Mucosa of rectum (tissue), 2 donors: ENCODE measurements at regions not wholly inside any gene's neighbourhood (a gene's known extent, or its start where the extent isn't known, plus 50 kb on each side); places are given as distances from the start of the nearest gene placed in this dataset.

Experiments used
- H3K27ac ChIP-seq, 2 donors: one replicate each; pipeline ENCODE4 v1.7.0; 2013; ENCODE audit warnings: inconsistent platforms in 2 of 2, low read depth in 2 of 2, low read length in 2 of 2
- H3K27me3 ChIP-seq, 2 donors: one replicate each; pipeline ENCODE4 v1.7.0; 2013; ENCODE audit warnings: low read length in 2 of 2; ENCODE audit not compliant: control insufficient read depth in 2 of 2, insufficient read depth in 2 of 2
- H3K36me3 ChIP-seq, 2 donors: one replicate each; pipeline ENCODE4 v1.7.0; 2013; ENCODE audit warnings: low read length in 2 of 2; ENCODE audit not compliant: control insufficient read depth in 2 of 2, insufficient read depth in 2 of 2
- H3K4me1 ChIP-seq, 2 donors: one replicate each; pipeline ENCODE4 v1.7.0; 2013; ENCODE audit warnings: low read length in 2 of 2, mild to moderate bottlenecking in 1 of 2; ENCODE audit not compliant: control insufficient read depth in 2 of 2, insufficient read depth in 2 of 2
- H3K4me3 ChIP-seq, 2 donors: one replicate each; pipeline ENCODE4 v1.7.0; 2013; ENCODE audit warnings: low read length in 2 of 2
- H3K9ac ChIP-seq, 2 donors: one replicate each; pipeline ENCODE4 v1.7.0; 2013; ENCODE audit warnings: low read length in 2 of 2, low read depth in 1 of 2, mild to moderate bottlenecking in 1 of 2
- H3K9me3 ChIP-seq, 2 donors: one replicate each; pipeline ENCODE4 v1.7.0; 2013; ENCODE audit warnings: low read length in 2 of 2; ENCODE audit not compliant: control insufficient read depth in 2 of 2
- donor health status: healthy.
- donor health status: Normal muscosa, but diverticular disease.

DNA sequence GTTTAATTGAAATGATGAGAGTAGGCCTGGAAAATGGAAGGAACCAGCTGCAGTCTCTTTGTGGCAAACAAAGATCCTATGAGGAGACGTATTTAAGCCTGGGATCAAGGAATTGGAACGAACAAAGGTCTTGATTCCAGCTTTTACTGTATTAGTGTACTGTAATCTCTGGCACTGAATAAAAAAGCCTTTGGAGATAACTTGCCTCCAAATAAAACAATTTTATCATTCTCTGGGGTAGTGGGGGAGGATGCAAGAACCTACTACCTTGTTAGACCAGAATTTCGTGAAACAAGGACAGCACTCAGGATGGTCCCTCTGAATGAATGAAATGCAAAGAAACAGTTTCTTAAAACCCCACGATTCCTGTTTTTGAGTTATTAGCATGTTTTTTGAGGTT, 134.2 kb downstream of the RWDD3 start:
- Histone ChIP-seq H3K9me3 (no peaks in the 10 kb centered on the region), H3K4me1 (peaks cover 0 to 4% of the 10 kb centered on the region in 2 donors), H3K4me3 (no peak overlapping the region), H3K27ac (no peak overlapping the region), H3K9ac (no peak overlapping the region), H3K36me3 (no peaks in the 10 kb centered on the region), H3K27me3 (no peaks in the 10 kb centered on the region)

GRCh38 chr1:95369985-95370690, 136.1 kb downstream of the RWDD3 start:
- Histone ChIP-seq H3K9me3 (no peaks in the 10 kb centered on the region), H3K4me3 (no peak overlapping the region), H3K27ac (no peak overlapping the region), H3K4me1 (peaks cover 0 to 4% of the 10 kb centered on the region in 2 donors), H3K27me3 (no peaks in the 10 kb centered on the region), H3K9ac (no peak overlapping the region), H3K36me3 (no peaks in the 10 kb centered on the region)

- Histone ChIP-seq H3K36me3 (no peaks in the 10 kb centered on the region), H3K27ac (no peak overlapping the region), H3K4me3 (no peak overlapping the region)
Measured at GRCh38 chr1:95370691-95371562, 136.9 kb downstream of the RWDD3 start.

GRCh38 chr1:95371666-95372282, 137.8 kb downstream of the RWDD3 start:
- no peak overlapping the region for H3K9ac ChIP-seq
- no peaks in the 10 kb centered on the region for H3K36me3 ChIP-seq
- H3K4me1 ChIP-seq: peaks cover 0 to 4% of the 10 kb centered on the region in 2 donors
- H3K27me3 ChIP-seq: no peaks in the 10 kb centered on the region
- no peak overlapping the region for H3K4me3 ChIP-seq
- no peak overlapping the region for H3K27ac ChIP-seq
- no peaks in the 10 kb centered on the region for H3K9me3 ChIP-seq

More at GRCh38 chr1:95370691-95371562, 136.9 kb downstream of the RWDD3 start:
- Histone ChIP-seq H3K4me1 (peaks cover 0 to 4% of the 10 kb centered on the region in 2 donors), H3K27me3 (no peaks in the 10 kb centered on the region), H3K9me3 (no peaks in the 10 kb centered on the region), H3K9ac (no peak overlapping the region)

GRCh38 chr1:95375174-95375573, 141.2 kb downstream of the RWDD3 start:
- no peak overlapping the region for H3K27ac ChIP-seq
- H3K9me3 ChIP-seq: no peaks in the 10 kb centered on the region
- H3K4me1 ChIP-seq: no peaks in the 10 kb centered on the region

DNA sequence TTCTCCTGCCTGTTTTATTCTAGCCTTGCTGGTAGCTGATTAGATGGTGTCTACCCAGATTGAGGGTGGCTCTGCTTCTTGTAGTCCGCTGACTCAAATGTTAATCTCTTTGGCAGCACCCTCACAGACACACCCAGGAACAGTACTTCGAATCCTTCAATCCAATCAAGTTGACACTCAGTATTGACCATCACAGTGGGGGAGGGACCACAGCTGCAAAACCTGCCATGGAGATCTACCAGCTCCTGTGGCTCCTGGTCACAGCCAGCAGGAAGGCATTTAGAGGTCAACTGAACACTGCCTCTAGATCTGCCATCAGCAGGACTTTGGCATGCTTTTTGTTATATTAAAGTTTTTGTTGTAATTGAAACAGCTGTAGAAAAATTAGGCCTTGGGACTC, 146.9 kb downstream of the RWDD3 start:
- no peaks in the 10 kb centered on the region for H3K27me3 ChIP-seq
- no peaks in the 10 kb centered on the region for H3K36me3 ChIP-seq
- H3K4me1 ChIP-seq: no peaks in the 10 kb centered on the region
- H3K9me3 ChIP-seq: no peaks in the 10 kb centered on the region
- no peak overlapping the region for H3K9ac ChIP-seq
- H3K27ac ChIP-seq: no peak overlapping the region
- H3K4me3 ChIP-seq: no peak overlapping the region

More at GRCh38 chr1:95375174-95375573, 141.2 kb downstream of the RWDD3 start:
- Histone ChIP-seq H3K4me3 (no peak overlapping the region), H3K27me3 (no peaks in the 10 kb centered on the region), H3K36me3 (no peaks in the 10 kb centered on the region), H3K9ac (no peak overlapping the region)

- Histone ChIP-seq H3K27ac (no peak overlapping the region), H3K27me3 (no peaks in the 10 kb centered on the region), H3K4me3 (no peak overlapping the region), H3K9ac (no peak overlapping the region), H3K4me1 (no peaks in the 10 kb centered on the region), H3K36me3 (no peaks in the 10 kb centered on the region), H3K9me3 (no peaks in the 10 kb centered on the region)
Measured at GRCh38 chr1:95382000-95382786, 148.2 kb downstream of the RWDD3 start.

- H3K36me3 ChIP-seq: no peaks in the 10 kb centered on the region
- H3K4me1 ChIP-seq: no peaks in the 10 kb centered on the region
- H3K9ac ChIP-seq: no peak overlapping the region
- H3K27ac ChIP-seq: no peak overlapping the region
- H3K27me3 ChIP-seq: no peaks in the 10 kb centered on the region
- no peaks in the 10 kb centered on the region for H3K9me3 ChIP-seq
- H3K4me3 ChIP-seq: no peak overlapping the region
Measured at GRCh38 chr1:95383111-95383510, 149.1 kb downstream of the RWDD3 start.

- Histone ChIP-seq H3K4me3 (no peak overlapping the region), H3K9me3 (no peaks in the 10 kb centered on the region), H3K9ac (no peak overlapping the region), H3K36me3 (no peaks in the 10 kb centered on the region), H3K27me3 (no peaks in the 10 kb centered on the region), H3K4me1 (no peaks in the 10 kb centered on the region), H3K27ac (no peak overlapping the region)
Measured at GRCh38 chr1:95384567-95384966, 150.6 kb downstream of the RWDD3 start.
